Amygdala (tissue), 56 donors: ENCODE measurements at regions not wholly inside any gene's neighbourhood (a gene's known extent, or its start where the extent isn't known, plus 50 kb on each side); places are given as distances from the start of the nearest gene placed in this dataset.
A peak's percentile ranks its signal among the peaks of the same experiment; 100 is the strongest.
"Not testable (repeated sequence)": the region's sequence is repeated elsewhere in the genome, so short reads cannot be mapped to it uniquely, and the experiment has no call there.

Experiments
- DNase-seq, 56 donors: peaks; one replicate each; lab custom pipeline; 2025; lab: John Stamatoyannopoulos, UW

DNA sequence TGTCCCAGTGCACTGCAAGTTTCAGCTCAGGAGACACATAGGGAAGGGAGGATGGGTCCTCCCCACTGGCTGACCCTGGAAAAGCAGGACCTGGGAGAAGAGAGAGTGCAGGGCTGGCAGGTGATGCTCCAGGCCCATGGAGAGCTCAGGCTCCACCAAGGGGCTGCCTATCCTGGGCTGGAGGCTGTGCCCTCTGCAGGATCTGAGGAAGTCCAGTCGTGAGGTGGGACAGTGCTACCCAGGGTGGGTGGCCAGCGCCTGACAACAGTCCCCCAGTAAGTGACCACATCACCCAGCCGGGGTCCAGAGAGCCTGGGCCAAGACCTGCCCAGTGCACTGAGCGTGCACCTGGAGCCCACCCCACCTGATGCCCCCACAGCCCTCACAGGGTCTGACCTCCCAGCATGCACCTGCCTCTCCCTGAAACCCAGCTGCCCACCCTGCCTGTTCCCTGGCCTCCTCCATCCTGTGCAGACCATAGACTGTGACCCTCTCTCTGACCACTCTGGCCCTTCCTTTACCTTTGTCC, 626.1 kb upstream of the DEFB115 start:
- DNase-seq, result not testable (repeated sequence)

- not testable (repeated sequence) for DNase-seq
Observed at GRCh38 chr20:30632773-30633172, 624.7 kb upstream of the DEFB115 start.

DNA sequence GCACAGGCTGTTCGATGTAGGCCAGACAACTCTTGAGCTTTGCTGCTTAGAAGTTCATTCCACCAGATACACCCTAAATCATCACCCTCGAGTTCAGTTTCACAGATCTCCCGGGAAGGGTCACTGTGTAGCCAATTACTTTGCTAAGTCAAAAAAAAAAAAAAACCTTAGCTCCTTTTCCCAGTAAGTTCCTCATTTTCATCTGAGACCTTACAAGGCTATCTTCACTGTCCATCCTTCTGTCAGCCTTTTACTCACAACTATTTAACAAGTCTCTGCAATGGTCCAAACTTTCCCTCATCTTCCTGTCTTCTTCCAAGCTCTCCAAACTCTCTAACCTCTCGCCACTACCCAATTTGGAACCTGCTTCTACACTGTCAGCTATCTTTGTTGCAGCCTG, 615.9 kb upstream of the DEFB115 start:
- not testable (repeated sequence) for DNase-seq

DNA sequence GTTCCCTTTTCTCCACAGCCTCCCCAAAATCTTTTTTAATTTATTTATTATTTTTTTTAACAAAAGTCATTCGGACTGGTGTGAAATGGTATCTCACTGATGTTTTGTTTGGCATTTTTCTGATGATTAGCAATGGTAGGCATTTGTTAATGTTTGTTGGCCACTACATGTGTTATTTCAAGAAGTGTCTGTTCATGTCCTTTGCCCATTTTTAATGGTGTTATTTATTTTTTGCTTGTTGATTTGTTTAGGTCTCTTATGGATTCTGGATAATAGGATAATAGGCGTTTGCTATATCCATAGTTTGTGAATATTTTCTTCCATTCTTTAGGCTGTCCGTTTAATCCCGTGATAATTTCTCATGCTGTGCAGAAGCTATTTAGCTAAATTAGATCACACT, 596.5 kb upstream of the DEFB115 start:
- not testable (repeated sequence) for DNase-seq

DNA sequence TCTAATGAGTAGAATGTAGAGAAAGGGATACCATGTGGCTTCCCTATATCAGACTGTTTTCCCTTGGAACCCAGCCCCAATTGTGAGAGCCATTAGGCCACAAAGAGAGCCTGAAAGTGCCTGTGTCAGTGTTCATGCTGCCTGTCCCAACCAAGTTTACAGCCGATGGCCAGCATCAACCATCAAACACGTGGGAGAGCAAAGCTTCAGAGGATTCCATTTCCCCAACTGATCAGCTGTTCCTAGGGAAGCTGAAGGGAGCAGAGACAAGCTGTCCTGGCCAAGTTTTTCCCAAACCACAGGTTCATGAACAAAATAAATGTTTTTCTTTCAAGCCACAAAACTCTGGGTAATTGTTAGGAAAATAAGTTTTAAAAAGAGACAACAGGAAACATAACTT, 589.0 kb upstream of the DEFB115 start:
- not testable (repeated sequence) for DNase-seq

DNA sequence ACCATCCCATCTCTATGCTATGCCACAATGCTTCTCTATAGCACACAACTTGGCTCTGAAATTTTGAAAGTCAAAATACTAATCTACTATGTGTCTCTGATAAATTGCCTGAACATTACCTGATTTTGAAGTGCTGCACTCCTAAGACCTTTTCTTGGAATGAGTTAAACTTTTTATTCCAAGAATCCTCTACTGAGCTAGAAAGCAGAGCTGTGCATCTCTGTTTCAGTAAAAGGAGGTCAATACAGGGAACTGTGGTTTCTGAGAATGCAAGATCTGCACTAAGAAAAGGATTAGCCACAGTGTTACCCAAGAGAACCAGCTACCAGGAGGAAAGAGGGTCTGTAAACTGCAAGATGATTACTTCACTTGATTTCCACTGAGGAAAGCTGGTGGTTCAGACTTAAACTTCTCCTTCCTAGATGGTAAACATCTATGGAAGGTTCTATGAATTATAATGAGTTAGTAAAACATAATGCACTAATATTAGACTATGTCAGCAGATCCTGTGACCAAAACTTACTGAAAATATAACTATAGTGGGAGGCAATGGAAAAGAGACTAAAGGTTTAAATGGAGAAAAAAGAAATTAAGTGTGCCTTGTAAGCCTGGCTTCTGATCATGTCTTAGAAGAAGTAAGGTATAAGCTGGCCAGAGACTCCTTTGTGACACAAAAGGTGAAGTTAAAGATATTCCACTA, 588.0 kb upstream of the DEFB115 start:
- not testable (repeated sequence) for DNase-seq

- DNase-seq, result not testable (repeated sequence)
Observed at GRCh38 chr20:30671120-30671519, 586.3 kb upstream of the DEFB115 start.

DNA sequence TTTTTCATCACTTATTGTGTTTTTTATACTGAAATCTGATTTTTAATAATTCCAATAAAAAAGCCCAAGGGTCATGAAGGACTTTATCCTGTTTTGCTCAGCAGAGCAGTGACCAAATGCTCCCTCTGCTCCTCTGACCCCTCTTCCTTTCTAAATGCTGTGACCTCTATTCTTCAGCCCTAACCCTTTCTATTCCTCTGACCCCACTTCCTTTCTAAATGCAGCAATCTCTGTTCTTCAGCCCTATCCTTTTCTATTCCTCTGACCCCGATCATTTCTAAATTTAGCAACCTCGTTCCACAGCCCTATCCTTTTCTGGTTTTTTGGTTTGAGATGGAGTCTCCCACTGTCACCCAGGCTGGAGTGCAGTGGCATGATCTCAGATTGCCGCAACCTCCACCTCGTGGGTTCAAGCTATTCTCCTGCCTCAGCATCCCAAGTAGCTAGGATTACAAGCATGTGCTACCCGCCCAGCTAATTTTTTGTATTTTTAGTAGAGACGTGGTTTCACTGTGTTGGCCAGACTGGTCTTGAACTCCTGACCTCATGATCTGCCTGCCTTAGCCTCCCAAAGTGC, 581.4 kb upstream of the DEFB115 start:
- not testable (repeated sequence) for DNase-seq

DNA sequence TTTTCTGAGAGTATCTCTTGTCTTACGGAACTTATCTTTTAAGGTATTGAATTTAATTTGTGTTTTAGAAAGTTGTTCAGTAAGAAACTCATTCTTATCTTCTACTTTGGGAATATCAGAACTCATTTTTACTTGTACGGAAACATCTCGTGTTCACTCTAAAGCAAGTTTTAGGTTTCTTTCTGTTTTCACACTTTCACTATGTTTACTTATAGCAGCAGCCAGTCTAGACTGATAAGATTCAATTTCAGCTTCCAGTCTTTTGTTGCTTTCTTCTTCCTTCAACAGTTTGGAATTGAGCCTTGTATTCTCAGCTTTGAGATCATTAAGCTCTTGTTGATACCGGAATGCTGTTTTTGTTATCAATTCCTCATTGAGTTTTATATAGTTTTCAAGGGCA, 575.2 kb upstream of the DEFB115 start:
- DNase-seq, result not testable (repeated sequence)

DNA sequence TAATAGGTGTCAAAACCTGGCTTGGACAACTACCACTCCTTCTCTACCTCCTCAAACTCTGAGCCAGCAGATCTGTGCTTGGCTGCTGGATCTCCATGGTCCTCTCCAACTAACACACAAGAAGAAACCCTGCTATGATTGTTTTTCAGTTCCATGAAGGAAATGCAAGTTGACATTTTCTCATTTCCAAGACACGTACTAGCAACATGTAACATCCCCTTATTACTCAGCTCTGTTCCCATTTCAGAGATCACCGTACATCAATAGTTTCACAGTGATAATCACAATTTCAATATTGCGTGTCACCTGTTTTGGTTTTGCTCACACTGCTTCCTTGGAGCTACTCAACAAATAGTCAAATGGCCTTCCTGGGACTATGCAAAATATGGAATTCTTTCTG, 544.6 kb upstream of the DEFB115 start:
- DNase-seq, result not testable (repeated sequence)

DNA sequence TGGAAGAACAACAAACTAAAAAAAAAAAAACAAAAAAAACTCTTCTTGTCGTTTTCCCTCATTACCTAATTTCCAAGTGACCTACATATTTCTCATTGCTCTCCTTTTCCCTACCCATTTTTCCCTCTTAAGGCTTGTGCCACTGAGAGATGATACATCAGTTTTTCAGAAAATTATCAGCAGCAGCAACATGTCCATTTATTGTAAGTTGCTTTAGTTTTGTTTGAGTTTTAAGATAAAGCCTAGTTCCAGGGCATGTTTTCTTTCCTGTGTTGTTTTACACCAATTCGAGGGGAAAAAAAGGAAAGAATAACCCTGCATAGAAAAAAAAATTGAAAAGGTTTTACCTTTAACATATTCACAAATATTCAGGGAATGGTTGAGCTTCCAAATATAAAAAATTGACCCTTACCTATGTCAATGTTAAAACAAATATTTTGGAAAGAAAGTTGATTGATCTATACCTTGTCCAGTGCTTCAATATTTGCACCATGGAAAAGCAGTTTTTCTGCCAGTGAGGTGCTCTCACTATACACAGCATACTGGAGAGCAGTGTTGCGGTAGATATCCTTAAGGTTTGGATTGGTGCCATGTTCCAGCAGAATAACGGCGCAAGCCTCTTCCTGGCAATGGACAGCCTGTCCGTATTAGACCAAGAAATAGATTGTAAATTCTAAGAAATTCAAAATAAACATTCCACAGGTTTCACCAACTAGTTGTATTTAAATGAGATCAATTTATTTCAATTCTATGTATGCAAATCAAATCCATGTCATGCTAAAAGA, 537.9 kb upstream of the DEFB115 start:
- not testable (repeated sequence) for DNase-seq

- DNase-seq, result not testable (repeated sequence)
Observed at GRCh38 chr20:30723511-30723910, 534.0 kb upstream of the DEFB115 start.

- DNase-seq, result peak in 11 of 56 donors; percentile 1 to 65 (median 9)
Observed at GRCh38 chr20:30723934-30724687, 533.4 kb upstream of the DEFB115 start.

DNA sequence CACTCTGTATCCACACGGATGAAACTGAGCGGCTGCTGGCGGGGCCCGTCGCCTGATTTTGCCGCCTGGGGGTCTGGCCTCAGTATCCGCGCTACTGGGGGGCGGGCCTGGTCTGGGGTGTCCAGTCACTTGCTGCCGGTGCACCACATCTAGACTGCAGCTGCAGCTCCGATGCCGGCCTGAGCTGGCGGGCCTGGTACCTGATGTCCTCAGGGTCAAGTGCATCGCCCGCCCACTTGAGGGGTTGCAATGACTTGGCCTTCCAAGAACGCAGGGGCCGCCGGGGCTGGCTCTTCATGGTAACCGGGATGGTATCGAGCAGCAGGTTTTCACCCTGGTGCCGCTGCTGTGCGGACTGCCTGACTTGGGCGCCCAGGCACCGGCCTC, 532.8 kb upstream of the DEFB115 start:
- DNase-seq, result not testable (repeated sequence)

DNA sequence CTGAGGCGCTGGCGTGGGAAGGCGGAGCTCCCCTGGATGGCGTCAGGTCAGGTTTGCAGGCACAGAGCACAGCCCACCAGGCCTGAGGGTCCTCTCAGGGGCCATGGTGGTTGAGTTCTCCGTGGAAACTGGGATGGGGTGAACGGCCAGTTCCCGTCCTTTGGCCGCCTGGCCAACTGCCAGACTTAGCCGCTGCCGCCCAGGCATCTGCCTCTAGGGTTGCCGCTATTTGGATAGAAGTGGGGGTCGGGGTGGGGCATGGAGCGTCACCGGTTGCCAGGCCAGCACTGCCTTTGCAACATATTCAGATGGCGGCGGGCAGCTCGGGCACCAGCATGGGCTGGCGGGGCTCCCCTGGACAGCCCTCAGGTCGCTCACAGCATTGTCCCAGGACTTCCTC, 532.3 kb upstream of the DEFB115 start:
- DNase-seq, result not testable (repeated sequence)

DNA sequence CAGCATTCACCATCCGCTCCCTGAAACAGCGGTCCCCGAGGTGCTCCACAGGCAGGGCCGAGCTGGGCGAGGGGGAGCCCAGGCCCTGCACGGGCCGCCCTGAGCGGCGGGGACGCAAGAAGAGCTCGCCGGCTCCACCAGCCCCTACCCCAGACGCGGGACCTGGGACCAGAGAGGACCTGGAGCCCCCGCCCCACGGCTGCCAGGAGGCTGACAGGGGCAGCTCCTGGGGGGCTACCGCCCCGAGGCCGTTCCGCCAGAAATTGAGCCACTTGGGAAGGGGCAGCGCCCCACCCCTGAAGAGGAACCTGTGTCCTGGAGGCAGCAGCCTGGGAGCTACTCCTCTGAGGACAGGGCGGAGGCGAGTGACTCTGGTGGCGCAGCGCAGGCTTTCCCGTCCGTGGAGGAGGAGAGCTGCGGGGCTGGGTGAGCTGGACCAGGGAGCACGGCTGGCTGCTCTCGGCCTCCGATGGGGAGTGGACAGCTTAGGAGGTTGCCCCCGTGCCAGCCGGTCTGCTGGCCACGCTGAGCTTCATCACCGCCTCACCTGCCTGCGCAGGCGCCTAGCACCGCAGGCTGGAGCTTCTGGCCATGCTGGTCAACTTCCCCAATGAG, 529.1 kb upstream of the DEFB115 start:
- not testable (repeated sequence) for DNase-seq
